ENCODE measurements at regions not wholly inside any gene's neighbourhood (a gene's known extent, or its start where the extent isn't known, plus 50 kb on each side); places are given as distances from the start of the nearest gene placed in this dataset.

GRCh38 chr9:88307136-88307535 lies 81.1 kb upstream of the SPIN1 start:
- TF ChIP-seq CTCF (IDR thresholded peaks at IDR 0.05), result no peak
- TF ChIP-seq POLR2A (IDR thresholded peaks at IDR 0.05), result no peak
